ENCODE measurements at regions not wholly inside any gene's neighbourhood (a gene's known extent, or its start where the extent isn't known, plus 50 kb on each side); places are given as distances from the start of the nearest gene placed in this dataset.

DNA sequence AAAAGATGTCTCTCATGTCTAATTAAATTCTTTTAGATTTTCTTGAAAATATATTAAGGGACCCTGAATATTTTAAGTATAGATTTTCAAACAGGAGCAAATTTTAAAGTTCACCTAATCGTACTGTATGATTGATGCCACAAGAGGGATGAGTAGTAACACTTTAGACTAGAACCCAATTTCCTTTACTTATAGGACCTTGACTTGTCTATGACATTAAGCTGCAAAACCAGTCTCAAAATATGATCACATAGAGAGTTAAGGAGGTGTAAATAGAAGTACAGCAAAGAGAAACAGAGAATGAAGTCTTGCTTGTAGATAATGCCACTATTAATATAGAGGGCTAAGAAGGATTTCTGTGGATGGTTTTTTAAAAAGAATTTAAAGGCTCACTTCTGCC, 312.9 kb upstream of the PRR16 start:
- Histone ChIP-seq H3K4me1 (no peaks in the 10 kb centered on the region), H3K4me3 (no peak overlapping the region), H3K9me3 (no peaks in the 10 kb centered on the region), H3K27me3 (no peaks in the 10 kb centered on the region), H3K36me3 (no peaks in the 10 kb centered on the region), H3K27ac (no peak overlapping the region)
- DNase-seq (ENCODE audit: extremely low spot score in 2 of 2), result no peak
- TF ChIP-seq CTCF (IDR thresholded peaks at IDR 0.05), result no peak
- TF ChIP-seq POLR2A (IDR thresholded peaks at IDR 0.05), result no peak
- no peak for TF ChIP-seq POLR2AphosphoS5 (IDR thresholded peaks at IDR 0.05; ENCODE audit: insufficient read depth in 1 of 2, low read depth in 1 of 2)
- intact Hi-C loops (cut with DNase I), result no loop called here

DNA sequence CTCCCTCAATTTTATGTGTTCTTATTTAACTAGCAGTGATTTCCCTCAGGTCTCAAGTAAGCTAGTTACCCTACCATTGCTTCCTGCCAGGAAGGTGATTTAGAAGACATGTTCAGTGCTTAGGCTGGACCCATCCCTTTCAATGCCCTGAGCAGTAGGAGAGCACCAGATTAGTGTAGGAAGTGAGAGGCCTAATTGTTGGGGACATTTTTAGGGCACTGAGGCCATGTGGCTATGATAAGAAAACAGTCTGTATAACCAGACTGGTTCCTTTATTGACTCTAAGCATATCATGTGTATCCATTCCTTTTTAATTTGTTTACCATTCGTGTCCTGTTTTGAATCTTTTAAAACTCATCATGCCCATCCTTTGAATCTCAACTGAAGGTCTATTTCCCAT, 312.3 kb upstream of the PRR16 start:
- no peaks in the 10 kb centered on the region for H3K4me1 ChIP-seq
- no peaks in the 10 kb centered on the region for H3K9me3 ChIP-seq
- DNase-seq (ENCODE audit: extremely low spot score in 2 of 2), result no peak
- H3K4me3 ChIP-seq, result no peak overlapping the region
- H3K36me3 ChIP-seq, result no peaks in the 10 kb centered on the region
- intact Hi-C loops (cut with DNase I), result no loop called here
- no peaks in the 10 kb centered on the region for H3K27me3 ChIP-seq
- H3K27ac ChIP-seq, result no peak overlapping the region
- TF ChIP-seq POLR2AphosphoS5 (IDR thresholded peaks at IDR 0.05; ENCODE audit: insufficient read depth in 1 of 2, low read depth in 1 of 2) (no peak), CTCF (IDR thresholded peaks at IDR 0.05) (no peak), POLR2A (IDR thresholded peaks at IDR 0.05) (no peak)

GRCh38 chr5:120152472-120152871, 311.6 kb upstream of the PRR16 start:
- Histone ChIP-seq H3K4me3 (no peak overlapping the region), H3K9me3 (no peaks in the 10 kb centered on the region), H3K27me3 (no peaks in the 10 kb centered on the region), H3K4me1 (no peaks in the 10 kb centered on the region), H3K27ac (no peak overlapping the region), H3K36me3 (no peaks in the 10 kb centered on the region)
- intact Hi-C loops (cut with DNase I), result no loop called here
- no peak for TF ChIP-seq POLR2AphosphoS5 (IDR thresholded peaks at IDR 0.05; ENCODE audit: insufficient read depth in 1 of 2, low read depth in 1 of 2)
- TF ChIP-seq POLR2A (IDR thresholded peaks at IDR 0.05), result no peak
- TF ChIP-seq CTCF (IDR thresholded peaks at IDR 0.05), result no peak
- DNase-seq (ENCODE audit: extremely low spot score in 2 of 2), result no peak

DNA sequence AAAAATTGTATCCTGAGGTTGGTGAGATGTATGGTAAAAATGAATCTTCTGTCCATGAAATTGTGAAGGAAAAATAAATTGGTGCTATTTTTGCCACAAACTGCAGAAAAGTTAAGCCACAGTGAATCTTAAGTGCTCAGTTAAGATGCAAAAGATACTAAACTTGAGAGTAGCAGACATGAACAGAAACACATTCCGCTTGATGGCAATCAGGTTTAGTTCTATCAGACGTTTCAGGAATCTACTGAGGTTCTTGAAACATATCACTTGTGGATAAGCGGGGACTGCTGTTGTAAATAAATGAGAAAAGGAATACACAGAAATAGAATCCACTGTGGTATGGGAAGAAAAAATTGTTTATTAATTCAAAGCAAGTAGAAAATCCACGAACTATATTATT, 311.2 kb upstream of the PRR16 start:
- H3K27ac ChIP-seq, result no peak overlapping the region
- H3K4me1 ChIP-seq, result no peaks in the 10 kb centered on the region
- DNase-seq (ENCODE audit: extremely low spot score in 2 of 2), result no peak
- no peak overlapping the region for H3K4me3 ChIP-seq
- no peaks in the 10 kb centered on the region for H3K9me3 ChIP-seq
- TF ChIP-seq CTCF (IDR thresholded peaks at IDR 0.05), result no peak
- TF ChIP-seq POLR2AphosphoS5 (IDR thresholded peaks at IDR 0.05; ENCODE audit: insufficient read depth in 1 of 2, low read depth in 1 of 2), result no peak
- no peaks in the 10 kb centered on the region for H3K27me3 ChIP-seq
- H3K36me3 ChIP-seq, result no peaks in the 10 kb centered on the region
- intact Hi-C loops (cut with DNase I), result no loop called here

GRCh38 chr5:120153551-120153950, 310.5 kb upstream of the PRR16 start:
- Histone ChIP-seq H3K9me3 (no peaks in the 10 kb centered on the region), H3K36me3 (no peaks in the 10 kb centered on the region), H3K4me3 (no peak overlapping the region), H3K27me3 (no peaks in the 10 kb centered on the region), H3K27ac (no peak overlapping the region), H3K4me1 (no peaks in the 10 kb centered on the region)
- TF ChIP-seq CTCF (IDR thresholded peaks at IDR 0.05), result no peak
- TF ChIP-seq POLR2A (IDR thresholded peaks at IDR 0.05), result no peak
- TF ChIP-seq POLR2AphosphoS5 (IDR thresholded peaks at IDR 0.05; ENCODE audit: insufficient read depth in 1 of 2, low read depth in 1 of 2), result no peak
- intact Hi-C loops (cut with DNase I), result no loop called here
- no peak for DNase-seq (ENCODE audit: extremely low spot score in 2 of 2)
